UCSD-AML1 (cell line): ENCODE measurements at regions not wholly inside any gene's neighbourhood (a gene's known extent, or its start where the extent isn't known, plus 50 kb on each side); places are given as distances from the start of the nearest gene placed in this dataset.
"Not testable (repeated sequence)": the region's sequence is repeated elsewhere in the genome, so short reads cannot be mapped to it uniquely, and the experiment has no call there.

Experiments
- DNase-seq: peaks from one replicate; lab custom pipeline; 2025; ENCODE audit not compliant: unreplicated experiment; lab: John Stamatoyannopoulos, UW

- no peak for DNase-seq
Observed at GRCh38 chr4:64975177-64975576, 565.9 kb upstream of the TECRL start.

- no peak for DNase-seq
Observed at GRCh38 chr4:64969081-64969480, 559.8 kb upstream of the TECRL start.

DNA sequence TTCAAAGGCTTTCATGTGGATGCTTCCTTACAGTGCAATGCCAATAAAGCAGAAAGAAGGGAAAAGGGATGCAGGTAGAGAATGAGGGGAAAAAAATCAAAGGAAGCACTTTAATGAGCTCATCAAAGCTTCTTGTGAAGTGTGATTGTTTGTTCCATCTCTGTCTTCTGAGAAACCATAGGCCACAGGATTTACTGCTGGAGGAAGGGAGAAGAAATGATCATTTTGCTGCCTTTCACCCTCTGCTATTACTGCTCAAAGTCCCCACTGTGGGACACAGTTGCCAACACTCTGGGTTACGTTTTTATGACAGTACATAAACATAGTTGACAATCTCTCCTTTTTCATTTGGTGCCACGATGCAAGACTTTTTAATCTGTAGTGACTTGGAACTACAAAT is 558.0 kb upstream of the TECRL start:
- no peak for DNase-seq

DNA sequence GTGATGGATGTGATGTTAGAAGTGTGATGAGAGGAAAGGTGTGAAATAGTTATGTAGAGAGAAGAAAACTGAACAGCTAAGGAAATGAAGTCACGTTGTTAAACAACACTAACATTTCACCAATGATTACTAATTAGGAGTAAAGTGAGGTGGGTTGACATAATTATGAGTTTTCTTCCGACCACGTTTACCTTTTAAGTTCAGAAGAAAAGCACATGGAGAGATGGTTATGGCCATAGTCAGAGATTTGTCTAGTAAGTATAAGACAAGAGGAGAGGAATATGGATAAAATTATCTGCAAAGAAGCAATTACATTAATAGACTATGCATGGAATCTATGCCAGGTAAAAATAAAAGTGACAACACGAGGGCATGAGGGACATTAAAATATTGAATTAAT is 551.3 kb upstream of the TECRL start:
- no peak for DNase-seq

DNA sequence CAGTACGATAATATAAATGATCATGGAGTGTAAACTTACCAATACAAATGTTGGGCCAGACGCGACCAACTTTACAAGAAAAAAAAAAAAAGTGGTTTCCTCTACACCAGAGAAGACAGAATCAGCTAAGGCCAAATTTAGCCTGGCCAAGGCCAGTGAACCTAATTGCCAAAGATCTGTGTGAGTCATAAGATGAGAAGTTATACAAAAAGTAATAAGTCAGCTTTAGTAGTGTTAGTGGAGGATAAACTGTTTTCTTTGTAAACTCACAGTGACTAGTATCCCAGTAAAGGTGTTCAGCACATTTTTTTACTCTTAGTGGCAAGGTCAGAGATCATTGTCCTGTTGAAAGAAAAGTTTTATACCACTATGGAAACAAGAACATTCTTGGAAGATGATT is 531.4 kb upstream of the TECRL start:
- DNase-seq, result no peak

DNA sequence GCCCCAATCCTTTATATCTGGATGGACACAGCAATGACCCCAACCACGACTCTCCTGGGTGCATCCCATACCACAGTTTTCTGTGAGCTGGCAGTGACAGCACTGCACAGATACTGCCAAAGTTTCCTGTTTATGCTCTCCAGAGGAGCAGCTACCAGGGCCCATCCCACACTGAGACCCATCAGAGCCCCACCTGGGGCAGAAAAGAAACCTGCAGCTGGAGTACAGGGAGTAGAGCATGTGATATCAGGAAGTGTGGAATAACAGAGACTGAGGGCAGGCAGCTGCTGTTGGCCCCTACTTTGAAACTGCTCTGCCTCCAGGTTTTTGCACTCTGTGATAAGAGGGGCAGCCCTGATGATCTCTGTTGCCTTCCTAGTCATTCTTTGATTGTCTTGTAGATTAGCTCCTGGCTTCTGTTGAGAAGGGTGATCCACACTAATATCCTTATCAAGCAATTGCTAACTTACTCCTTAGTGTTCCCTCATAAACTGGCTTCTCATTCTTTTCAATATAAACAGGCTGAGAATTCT is 526.3 kb upstream of the TECRL start:
- DNase-seq, result no peak

GRCh38 chr4:64911846-64912245 is 502.6 kb upstream of the TECRL start:
- DNase-seq, result no peak

GRCh38 chr4:64903986-64904385 is 494.7 kb upstream of the TECRL start:
- no peak for DNase-seq

GRCh38 chr4:64899563-64899962 is 490.3 kb upstream of the TECRL start:
- DNase-seq, result no peak

- DNase-seq, result not testable (repeated sequence)
Observed at GRCh38 chr4:64899030-64899429, 489.8 kb upstream of the TECRL start.

DNA sequence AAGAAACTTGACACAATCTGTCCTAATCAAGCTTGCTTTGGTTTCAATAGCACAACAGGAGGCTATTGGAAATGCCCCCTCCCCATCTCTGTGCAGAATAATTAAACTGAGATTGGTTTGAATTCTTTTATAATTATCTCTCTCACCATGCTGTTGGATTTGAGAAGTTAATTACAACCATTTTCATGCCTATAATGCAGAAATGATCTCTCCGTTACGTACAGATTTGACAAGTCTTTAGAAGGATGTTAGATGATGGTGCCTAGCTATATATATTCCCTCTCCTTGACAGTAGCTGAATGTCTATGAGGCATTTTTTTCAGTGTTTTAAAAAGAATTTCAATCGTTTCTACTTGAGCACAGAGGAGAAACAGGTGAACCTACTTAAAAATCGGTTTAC is 488.4 kb upstream of the TECRL start:
- no peak for DNase-seq

DNA sequence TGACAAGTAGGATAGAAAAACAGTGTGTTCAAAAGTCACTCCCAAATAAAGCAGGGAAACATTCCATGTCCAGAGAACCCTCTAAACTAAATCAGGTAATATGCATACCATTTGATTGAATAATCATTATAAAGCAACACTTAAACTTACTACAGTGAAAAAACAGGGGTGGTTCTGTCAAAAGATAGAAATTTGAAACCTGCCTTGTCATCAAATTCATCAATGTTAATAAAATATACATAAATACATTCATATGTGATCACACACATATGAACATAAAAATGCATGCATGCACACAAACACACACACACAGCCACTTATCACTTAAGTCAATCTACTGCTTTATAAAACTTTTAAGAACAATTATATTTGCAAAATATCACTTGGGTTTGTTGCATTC is 485.8 kb upstream of the TECRL start:
- DNase-seq, result no peak

DNA sequence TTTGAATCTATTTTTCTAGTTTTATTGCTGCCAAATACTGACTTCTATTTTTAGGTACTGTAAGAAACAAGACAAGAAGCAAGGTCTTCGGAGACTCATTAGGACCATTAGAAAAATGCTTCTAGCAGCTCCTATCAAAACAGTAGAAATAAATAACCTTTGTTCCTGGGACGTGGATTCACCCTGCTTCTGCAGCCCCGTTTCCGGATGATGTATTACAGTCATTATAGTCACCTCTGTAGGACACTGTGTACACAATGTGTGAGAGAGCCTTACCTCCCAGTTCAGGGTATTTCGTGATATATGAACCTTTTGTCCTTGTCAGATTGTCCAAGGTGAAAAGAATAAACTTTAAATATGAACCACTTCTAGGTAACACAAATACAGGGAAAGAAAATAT is 484.0 kb upstream of the TECRL start:
- DNase-seq, result no peak

DNA sequence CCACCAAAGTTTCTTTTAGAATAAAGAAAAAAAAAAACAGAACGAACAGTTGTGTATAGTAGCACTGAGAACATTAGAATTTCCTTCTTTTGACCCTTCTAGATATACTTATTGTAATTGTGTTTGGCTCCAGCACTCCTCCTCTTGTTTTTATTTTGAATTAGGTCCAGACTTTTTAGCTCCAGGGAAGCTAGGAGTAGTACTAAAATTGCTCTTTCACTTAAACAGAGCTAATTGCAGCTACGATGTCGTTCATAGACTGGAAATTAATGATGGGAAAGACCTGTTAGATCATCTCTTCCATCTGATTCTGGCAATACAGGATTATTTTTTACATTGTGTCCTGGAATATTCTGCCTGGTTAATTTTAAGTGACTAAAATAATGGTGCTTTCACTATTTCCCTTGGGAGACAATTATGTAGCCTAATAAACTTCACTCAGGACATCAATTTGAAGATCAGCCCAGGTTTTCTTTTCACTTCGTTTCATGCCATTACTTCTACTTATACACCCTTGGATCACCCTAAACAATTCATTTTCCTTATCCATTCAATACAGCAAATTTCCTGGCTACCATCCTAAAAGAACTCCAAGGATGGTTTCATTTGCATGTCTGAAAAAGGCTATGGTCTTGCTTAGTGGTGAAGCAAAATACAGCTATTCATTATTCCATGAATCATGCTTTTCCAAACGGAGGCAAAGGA is 480.8 kb upstream of the TECRL start:
- DNase-seq, result no peak

DNA sequence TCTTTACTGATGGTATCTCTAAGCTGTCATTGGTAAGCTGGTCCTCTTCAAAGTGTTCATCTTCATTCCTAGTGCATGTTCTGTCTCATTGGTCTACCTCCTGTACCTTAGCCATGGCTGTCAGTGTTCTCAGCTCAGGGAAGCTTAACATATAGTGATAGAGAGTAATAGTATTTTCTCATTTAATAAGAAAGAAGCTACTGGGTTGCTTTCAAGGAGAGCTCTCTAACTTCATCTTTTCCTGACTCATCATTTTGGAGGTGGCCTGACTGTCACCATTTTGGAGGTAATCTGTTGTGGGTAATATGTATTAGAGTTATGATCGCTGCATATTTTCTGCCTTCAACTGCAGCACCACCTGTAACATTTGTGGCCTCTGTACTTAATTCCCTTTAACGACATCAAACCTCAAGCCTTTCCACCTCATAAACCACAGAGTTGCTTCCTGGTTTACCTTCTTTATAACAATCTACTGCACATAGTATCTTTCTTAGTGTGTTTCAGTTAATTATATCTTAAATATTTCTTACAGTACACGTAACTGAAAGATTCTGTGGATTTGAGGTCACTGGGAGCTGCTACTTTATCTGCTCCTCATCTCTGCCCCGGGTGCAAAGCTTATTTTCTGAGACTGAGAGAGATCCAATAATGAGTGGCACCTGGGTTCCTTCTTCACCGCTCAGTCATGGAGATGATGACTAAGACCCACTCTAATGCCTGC is 474.0 kb upstream of the TECRL start:
- no peak for DNase-seq

DNA sequence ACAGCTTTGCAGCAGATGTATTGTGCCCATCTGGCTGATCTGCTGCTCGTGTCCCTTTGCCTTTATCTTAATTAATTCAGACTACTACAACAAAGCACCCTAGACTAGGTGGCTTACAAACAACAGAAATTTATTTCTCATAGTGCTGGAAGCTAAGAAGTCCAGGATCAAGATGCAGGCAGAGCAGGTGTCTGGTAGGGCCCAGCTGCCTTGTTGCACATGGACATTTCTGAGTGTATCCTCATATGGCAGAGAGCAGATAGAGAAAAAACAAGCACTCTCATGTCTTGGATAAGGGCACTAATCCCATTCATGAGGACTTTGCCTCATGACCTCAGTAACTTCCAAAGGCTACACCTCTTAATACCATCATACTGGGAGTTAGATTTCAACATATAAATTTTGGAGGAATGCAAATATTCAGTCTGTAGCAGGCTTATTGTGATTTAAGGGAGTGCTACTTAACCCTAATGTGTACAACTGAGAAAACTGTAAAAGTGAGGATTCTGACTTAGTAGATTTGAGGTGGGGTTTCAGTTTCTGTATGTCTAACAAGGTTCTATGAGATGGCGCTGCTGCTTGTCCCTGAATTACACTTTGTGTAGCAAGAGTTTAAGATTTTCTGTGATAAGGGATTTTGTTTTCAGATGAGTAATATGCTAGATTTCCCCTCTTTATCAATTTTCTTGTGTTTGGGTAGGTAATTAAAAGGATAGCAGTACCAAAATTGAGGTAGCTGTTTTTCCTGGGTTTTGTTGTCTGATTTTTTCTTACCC is 473.2 kb upstream of the TECRL start:
- no peak for DNase-seq

DNA sequence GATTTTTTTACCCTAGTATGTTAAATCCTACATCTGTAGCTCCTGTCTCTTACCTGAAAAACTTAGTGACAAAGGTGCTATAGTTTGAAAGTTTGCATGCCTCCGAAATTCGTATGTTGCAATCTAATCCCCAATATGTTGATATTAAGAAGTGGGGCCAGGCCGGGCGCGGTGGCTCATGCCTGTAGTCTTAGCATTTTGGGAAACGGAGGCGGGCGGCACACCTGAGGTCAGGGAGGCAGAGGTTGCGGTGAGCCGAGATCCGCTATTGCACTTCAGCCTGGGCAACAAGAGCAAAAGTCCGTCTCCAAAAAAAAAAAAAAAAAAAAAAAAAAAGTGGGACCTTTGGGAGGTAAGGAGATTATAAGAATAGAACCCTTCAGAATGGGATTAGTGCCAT is 471.3 kb upstream of the TECRL start:
- no peak for DNase-seq

GRCh38 chr4:64876021-64876420 is 466.8 kb upstream of the TECRL start:
- no peak for DNase-seq

GRCh38 chr4:64870558-64870957 is 461.3 kb upstream of the TECRL start:
- no peak for DNase-seq

- no peak for DNase-seq
Observed at GRCh38 chr4:64857815-64858214, 448.6 kb upstream of the TECRL start.

GRCh38 chr4:64857198-64857597 is 447.9 kb upstream of the TECRL start:
- DNase-seq, result no peak

- DNase-seq, result no peak
Observed at GRCh38 chr4:64846417-64846816, 437.2 kb upstream of the TECRL start.
